ENCODE measurements at regions not wholly inside any gene's neighbourhood (a gene's known extent, or its start where the extent isn't known, plus 50 kb on each side); places are given as distances from the start of the nearest gene placed in this dataset. TPM values are rescaled to one million over a fixed set of nuclear protein-coding genes. Genes with fewer than 3 reads are reported as not detected.

DNA sequence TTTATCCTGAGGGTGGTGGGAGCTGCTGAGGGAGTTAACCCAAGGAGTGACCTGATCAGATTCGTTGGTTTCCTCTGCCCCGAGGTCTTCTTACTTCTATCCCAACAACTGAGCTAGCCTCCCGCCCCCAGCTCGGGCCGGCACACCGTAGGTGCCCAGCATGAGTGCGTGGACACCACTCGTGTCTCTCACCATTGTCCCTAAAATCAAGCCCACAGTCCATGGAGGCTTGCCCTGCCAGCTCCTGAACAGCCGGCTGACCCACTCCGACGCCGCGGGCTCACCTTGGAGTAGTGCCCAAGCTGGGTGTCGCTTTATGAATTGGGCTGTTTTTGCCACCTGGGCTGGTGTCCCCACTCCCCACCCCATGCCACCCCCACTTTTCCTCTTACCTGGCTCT lies 59.0 kb upstream of the CCDC167 start:
- intact Hi-C loops (cut with micrococcal nuclease): loop anchor here (10.0 kb wide), 1 partner anchor 54 kb away; no protein-coding TSS in a partner anchor
- DNase-seq (no peak), ATAC-seq (no peak)

DNA sequence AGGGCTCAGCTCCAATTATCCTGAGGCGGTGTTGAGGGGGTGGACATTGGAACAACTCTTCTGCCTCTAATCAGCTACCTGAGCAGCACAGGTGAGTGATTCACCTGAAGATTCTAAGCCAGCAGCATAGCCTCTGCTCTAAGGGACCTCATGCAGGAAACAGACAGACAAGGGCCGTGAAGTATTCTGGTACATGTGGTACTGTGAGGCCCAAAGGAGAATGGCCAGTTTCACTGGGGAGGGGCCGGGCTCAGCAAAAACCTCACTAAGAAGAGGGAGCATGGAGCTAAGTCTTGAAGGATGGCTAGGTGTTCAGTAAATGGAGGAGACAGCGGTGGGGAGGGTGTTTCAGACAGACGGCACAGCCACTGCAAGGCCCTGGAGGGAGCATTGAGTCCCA lies 58.5 kb upstream of the CCDC167 start:
- no peak for ATAC-seq
- intact Hi-C loops (cut with micrococcal nuclease): loop anchor here (10.0 kb wide), 1 partner anchor 53 kb away; no protein-coding TSS in a partner anchor

DNA sequence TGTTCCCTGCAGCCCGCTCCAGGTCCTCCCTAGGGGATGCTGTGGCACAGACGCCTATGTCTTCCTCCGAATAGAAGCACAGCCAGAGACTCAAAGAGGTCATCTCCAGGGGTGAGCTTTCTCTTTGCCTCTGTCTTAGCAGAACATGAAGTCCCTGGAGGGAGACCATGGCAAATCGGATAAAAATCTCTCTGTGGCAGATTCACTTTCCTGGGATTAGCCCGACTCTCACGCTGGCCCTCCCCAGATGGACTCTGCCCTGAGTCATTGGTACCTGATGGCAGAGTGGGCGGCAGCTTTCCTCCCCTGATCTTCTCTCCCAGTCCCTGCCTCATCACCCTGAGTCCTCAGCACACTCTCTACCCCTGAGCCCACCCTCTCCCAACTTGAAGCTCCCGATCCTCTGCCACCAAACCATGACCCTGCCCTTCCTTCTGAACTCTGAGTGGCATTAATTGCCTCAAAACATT lies 58.0 kb upstream of the CCDC167 start:
- DNase-seq: no peak
- no peak for ATAC-seq
- intact Hi-C loops (cut with micrococcal nuclease): loop anchor here (10.0 kb wide), 1 partner anchor 53 kb away; no protein-coding TSS in a partner anchor

More for the DNA sequence above, 58.5 kb upstream of the CCDC167 start:
- DNase-seq: no peak

DNA sequence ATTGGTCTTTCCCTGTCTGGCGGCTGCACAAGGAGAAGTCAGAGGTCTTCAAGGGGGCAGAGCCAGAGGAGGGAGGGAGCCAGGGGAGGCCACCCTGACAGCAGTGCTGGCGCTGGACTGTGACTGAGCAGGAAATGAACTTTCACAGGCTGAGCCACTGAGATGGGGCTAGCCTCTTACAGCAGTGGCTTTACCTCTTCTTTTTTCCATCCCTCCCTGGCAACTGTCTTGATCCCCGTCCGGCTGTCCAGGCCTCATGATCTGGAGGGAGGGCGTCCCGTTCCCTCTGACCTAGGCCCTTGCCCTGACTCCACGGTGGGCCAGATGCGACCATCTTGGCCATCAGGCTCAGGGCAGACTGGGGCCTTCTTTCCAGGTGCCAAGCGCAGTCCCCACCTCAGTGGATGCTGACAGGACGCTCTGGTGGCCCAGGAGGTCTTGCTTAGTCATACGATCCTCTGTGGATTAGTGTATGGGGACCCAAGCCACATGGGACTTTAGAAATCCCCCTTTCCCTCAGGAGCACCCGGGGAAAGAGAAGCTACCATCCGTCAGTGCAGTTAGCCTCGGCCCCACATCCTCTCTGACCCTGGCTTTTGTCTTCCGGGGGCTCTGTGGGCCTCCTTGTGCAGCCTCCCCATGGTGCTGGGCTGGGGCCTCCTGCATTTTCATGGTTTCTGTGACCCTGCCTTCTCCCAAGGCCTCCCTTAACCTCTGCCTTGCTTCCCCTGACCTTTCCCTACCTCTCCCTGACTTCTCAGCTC lies 57.4 kb upstream of the CCDC167 start:
- no peak for ATAC-seq
- intact Hi-C loops (cut with micrococcal nuclease): loop anchor here (10.0 kb wide), 1 partner anchor 52 kb away; no protein-coding TSS in a partner anchor
- DNase-seq: no peak

DNA sequence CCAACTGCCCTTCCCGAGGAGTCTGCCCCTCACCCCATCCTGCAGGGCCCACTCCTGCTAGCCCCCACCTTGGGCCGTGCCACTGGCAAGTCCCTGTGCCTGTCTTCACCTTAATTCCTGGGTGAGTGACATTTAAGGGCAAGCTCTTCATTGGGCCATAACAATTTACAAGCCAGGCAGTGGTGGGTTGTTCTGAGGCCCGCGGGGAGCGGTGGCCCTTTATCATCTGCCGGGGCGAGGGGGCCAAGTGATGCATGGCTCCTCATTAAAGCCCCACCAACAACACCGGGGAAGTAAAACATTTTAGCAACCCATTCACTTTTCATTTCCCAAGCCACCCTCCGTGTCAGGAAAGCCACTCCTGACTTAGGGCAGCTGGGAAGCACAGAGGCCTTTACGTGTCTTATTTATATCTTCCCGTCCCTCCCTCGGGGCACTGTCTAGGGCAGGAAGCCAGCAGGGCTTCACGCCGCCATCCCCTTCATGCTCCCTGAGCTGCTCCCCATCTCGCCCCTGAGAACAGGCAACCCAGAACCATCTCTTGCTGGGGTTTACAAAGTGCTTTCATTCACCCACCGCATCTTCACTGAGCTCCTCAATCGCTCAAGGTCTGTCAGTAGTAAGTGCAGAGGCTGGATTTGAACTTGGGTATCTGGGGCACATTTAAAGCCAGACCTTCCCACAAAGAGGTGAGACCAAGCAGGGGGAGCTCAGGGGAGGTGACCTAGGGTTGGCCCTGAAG lies 55.5 kb upstream of the CCDC167 start:
- ATAC-seq: no peak
- DNase-seq: no peak
- intact Hi-C loops (cut with micrococcal nuclease): loop anchor here (10.0 kb wide), 1 partner anchor 50 kb away; no protein-coding TSS in a partner anchor

DNA sequence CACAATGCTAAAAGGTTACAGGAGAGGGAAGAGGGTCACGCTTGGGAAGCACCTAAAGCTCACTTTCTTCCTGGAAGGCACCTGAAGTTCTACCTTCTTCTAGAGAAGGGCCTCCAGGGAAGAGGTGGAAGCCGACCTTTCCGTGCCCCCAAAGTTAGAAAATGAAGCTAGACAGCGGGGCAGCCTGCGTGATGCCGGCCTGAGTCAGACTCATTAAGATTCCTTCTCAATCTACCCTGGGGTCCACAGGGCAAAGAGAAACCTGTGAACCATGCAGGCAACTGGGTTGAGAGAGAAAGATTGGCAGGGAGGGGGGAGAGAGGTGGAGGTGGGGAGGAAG lies 54.8 kb upstream of the CCDC167 start:
- intact Hi-C loops (cut with micrococcal nuclease): loop anchor here (10.0 kb wide), 1 partner anchor 50 kb away; no protein-coding TSS in a partner anchor

DNA sequence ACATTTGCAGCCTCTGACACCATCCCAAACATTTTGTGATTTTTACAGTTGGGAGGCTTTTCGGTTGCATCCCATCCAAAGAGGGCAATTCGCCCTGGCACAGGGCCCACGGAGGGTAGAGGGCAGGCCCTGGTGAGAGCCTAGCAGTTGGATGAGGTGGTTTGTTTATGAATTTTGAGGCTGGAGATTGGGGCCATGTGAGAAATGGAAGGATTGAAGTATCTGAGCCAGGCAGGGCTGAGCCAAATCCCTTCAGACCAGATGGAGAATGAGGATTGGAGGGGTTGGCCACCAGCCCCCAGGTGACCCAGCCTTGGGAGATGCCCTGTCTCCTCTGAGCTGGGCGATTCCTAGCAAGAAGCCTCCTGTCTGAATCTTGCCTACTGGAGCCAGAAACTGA lies 52.6 kb upstream of the CCDC167 start:
- DNase-seq (no peak), ATAC-seq (no peak)
- intact Hi-C loops (cut with micrococcal nuclease): loop anchor here (10.0 kb wide), 1 partner anchor 47 kb away; no protein-coding TSS in a partner anchor

More for the DNA sequence above, 54.8 kb upstream of the CCDC167 start:
- DNase-seq (no peak), ATAC-seq (no peak)

DNA sequence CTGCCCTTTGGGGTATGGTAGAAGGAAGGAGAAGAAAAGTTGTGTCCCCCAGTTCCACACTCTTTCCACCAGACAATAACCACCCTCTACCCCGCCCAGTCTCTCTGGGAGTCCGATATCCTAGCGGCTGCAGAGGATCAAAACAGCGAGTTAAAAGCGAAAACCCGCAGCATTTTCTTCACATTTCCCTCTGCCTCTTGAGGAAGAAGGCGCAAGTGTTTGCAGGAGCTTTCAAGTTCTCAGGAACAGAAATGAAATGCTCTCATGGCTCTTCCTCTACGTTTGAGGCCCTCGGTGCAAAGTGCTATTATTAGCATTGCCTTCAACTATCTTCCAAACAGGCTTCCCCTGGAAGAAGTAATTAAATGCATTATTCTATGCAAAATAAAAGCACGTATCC lies 52.2 kb upstream of the CCDC167 start:
- ATAC-seq: no peak
- intact Hi-C loops (cut with micrococcal nuclease): loop anchor here (10.0 kb wide), 1 partner anchor 47 kb away; no protein-coding TSS in a partner anchor
- DNase-seq: no peak

DNA sequence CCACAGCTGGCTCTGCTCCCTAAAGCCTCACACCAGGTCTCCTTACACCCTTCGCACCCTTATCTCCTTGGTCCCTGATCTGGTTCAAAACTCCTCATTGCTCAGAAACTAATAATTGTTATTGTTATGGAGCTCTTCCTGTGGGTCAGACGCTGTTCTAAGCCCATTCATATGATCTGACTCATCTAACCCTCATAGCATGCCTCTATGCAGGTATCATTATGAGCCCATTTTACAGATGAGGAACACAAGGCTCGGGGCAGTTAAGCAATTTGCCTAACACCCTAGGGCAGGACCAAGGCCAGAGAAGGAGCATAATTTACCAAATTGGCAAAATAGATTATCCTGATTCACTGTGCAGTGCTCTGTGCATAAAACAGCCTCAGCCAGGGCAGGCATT lies 51.8 kb upstream of the CCDC167 start:
- intact Hi-C loops (cut with micrococcal nuclease): loop anchor here (10.0 kb wide), 1 partner anchor 47 kb away; no protein-coding TSS in a partner anchor
- no peak for ATAC-seq
- no peak for DNase-seq

DNA sequence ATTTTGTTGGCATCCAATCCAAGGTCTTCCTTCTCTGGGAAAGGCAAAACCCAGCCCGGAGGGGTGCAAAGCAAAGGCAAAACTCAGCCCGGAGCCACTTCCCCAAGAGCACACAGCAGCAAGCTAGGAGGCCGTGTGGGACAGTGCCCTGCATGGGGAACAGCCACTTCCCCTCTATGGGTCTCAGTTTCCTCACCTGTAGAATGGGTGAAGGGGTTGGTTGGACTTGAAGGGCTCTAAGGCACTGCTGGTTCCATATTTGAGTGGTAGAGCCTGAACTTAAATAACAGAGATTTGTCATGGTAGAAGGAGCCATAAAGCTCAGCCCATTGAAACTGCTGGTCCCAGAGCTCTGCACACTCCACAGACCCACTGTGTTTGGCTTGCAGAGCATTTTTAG lies 51.3 kb upstream of the CCDC167 start:
- DNase-seq (no peak), ATAC-seq (no peak)
- intact Hi-C loops (cut with micrococcal nuclease): loop anchor here (10.0 kb wide), 1 partner anchor 46 kb away; no protein-coding TSS in a partner anchor

DNA sequence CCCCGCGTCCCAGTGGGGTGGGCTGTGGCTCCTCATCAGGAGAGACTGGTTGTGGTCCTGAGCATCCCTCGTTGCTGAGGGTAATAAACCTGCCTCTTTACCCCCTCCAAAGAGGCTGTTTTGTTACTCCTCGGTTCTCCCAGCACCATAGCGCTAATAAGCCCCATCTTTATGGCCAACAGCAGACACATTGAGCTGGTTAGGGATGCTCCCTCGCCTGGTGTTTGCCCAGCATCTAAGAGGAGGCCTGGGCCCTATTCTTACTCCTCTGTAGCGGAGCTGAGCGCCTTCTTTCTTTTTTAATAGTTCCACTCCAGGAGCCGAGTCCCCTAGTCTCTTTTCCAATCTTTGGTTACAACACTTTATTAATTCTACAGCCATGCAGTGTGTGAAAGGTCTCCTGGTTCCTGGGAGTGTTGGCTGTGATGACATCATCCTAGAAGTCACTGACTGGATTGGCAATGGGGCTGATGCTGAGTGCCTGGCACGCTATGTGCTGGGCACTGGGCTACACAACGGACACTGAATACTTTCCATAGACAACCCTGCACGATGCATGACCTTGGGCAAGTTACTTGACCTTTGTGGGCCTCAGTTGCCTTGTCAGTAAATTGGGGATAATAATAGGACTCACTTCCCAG lies 50.6 kb upstream of the CCDC167 start:
- intact Hi-C loops (cut with micrococcal nuclease): loop anchor here (10.0 kb wide), 1 partner anchor 46 kb away; no protein-coding TSS in a partner anchor
- ATAC-seq: no peak
- no peak for DNase-seq

DNA sequence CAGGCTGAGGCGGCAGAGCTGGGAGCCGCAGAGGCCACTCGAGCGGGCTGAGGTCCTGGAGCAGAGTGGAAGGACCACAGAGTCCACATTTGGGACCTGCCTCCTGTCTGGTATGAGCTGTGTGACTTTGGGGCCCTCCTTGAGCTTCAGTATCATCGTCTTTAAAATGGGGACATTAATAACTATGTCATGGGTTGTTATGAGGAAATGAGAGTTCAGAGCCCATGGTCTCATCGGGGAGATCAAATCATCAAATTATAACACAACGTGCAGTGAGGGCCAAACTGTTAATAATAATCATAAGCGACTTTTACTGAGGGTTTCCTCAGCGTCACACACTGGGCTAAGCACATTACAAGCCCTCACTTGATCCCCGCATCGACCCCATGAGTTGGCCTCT lies 49.9 kb upstream of the CCDC167 start:
- intact Hi-C loops (cut with micrococcal nuclease): no loop called here
- ATAC-seq (no peak), DNase-seq (no peak)

Small RNAs in the stretch of these regions (microRNA-seq; reads per million reads assigned to microRNA genes)
- not detected for gene MIR4462 (ENCODE audit: borderline number of aligned reads)

Measured in left ventricle myocardium superior (tissue), 1 donor.